Globus pallidus (tissue), 1 donor: ENCODE measurements at regions not wholly inside any gene's neighbourhood (a gene's known extent, or its start where the extent isn't known, plus 50 kb on each side); places are given as distances from the start of the nearest gene placed in this dataset.
"Not testable (repeated sequence)": the region's sequence is repeated elsewhere in the genome, so short reads cannot be mapped to it uniquely, and the experiment has no call there.

Experiments
- DNase-seq: peaks from one replicate; pipeline ENCODE4 v3.0.0-alpha.2; 2015; ENCODE audit warnings: low spot score

GRCh38 chr2:175829741-175830140, 172.3 kb downstream of the LNPK start:
- DNase-seq = no peak

- DNase-seq = no peak
Measured at GRCh38 chr2:175827856-175828255, 174.2 kb downstream of the LNPK start.

- DNase-seq = no peak
Measured at GRCh38 chr2:175824243-175824642, 177.8 kb downstream of the LNPK start.

GRCh38 chr2:175823707-175824073, 178.4 kb downstream of the LNPK start:
- no peak for DNase-seq

GRCh38 chr2:175823002-175823706, 178.9 kb downstream of the LNPK start:
- no peak for DNase-seq

GRCh38 chr2:175817221-175817620, 184.8 kb downstream of the LNPK start:
- DNase-seq = no peak

- DNase-seq = no peak
Measured at GRCh38 chr2:175815537-175815936, 186.5 kb downstream of the LNPK start.

GRCh38 chr2:175811971-175812370, 190.1 kb downstream of the LNPK start:
- no peak for DNase-seq

GRCh38 chr2:175808858-175809257, 193.2 kb downstream of the LNPK start:
- DNase-seq = no peak

- DNase-seq = no peak
Measured at GRCh38 chr2:175808078-175808477, 194.0 kb downstream of the LNPK start.

GRCh38 chr2:175807031-175807873, 194.8 kb downstream of the LNPK start:
- no peak for DNase-seq

GRCh38 chr2:175806570-175806969, 195.5 kb downstream of the LNPK start:
- no peak for DNase-seq

- DNase-seq = no peak
Measured at GRCh38 chr2:175806125-175806490, 196.0 kb downstream of the LNPK start.

- no peak for DNase-seq
Measured at GRCh38 chr2:175805442-175806124, 196.5 kb downstream of the LNPK start.

- peak; percentile 13 for DNase-seq
Measured at GRCh38 chr2:175804122-175804521, 197.9 kb downstream of the LNPK start.

- DNase-seq = not testable (repeated sequence)
Measured at GRCh38 chr2:175796422-175796821, 205.6 kb downstream of the LNPK start.

GRCh38 chr2:175793648-175794047, 208.4 kb downstream of the LNPK start:
- no peak for DNase-seq

GRCh38 chr2:175792881-175793280, 209.2 kb downstream of the LNPK start:
- no peak for DNase-seq

GRCh38 chr2:175792199-175792598, 209.9 kb downstream of the LNPK start:
- no peak for DNase-seq

GRCh38 chr2:175786471-175787124, 215.5 kb downstream of the LNPK start:
- no peak for DNase-seq

GRCh38 chr2:175777337-175777736, 224.7 kb downstream of the LNPK start:
- DNase-seq = not testable (repeated sequence)

GRCh38 chr2:175769200-175769599, 232.9 kb downstream of the LNPK start:
- DNase-seq = no peak
